Nephron progenitor cell (in vitro differentiated cells): ENCODE measurements at regions not wholly inside any gene's neighbourhood (a gene's known extent, or its start where the extent isn't known, plus 50 kb on each side); places are given as distances from the start of the nearest gene placed in this dataset.

Source experiments
- DNase-seq: peaks from one replicate; pipeline ENCODE4 v3.0.0; 2021
- H3K27ac Mint-ChIP-seq: 2 replicates; pipeline ENCODE4 v1.8.0; 2021; ENCODE audit warnings: mild to moderate bottlenecking, moderate library complexity, mixed read lengths
- H3K27me3 Mint-ChIP-seq: 2 replicates; pipeline ENCODE4 v1.8.0; 2021; ENCODE audit warnings: mild to moderate bottlenecking, low read depth, mixed read lengths; ENCODE audit not compliant: poor library complexity
- H3K36me3 Mint-ChIP-seq: 2 replicates; pipeline ENCODE4 v1.8.0; 2021; ENCODE audit warnings: low read depth, mixed read lengths
- H3K4me1 Mint-ChIP-seq: 2 replicates; pipeline ENCODE4 v1.8.0; 2021; ENCODE audit warnings: mixed read lengths
- H3K4me3 Mint-ChIP-seq: 2 replicates; pipeline ENCODE4 v1.8.0; 2021; ENCODE audit warnings: mild to moderate bottlenecking, moderate library complexity, mixed read lengths
- H3K9me3 Mint-ChIP-seq: 2 replicates; pipeline ENCODE4 v1.8.0; 2021; ENCODE audit warnings: mild to moderate bottlenecking, moderate library complexity, mixed read lengths
- TF ChIP-seq, protein P1 (sequence below): fragments of 200-600 bp; sonication (generic); IDR thresholded peaks from 2 replicates; pipeline ENCODE4 v1.5.0; 2021; ENCODE audit warnings: antibody characterized with exemption

DNA sequence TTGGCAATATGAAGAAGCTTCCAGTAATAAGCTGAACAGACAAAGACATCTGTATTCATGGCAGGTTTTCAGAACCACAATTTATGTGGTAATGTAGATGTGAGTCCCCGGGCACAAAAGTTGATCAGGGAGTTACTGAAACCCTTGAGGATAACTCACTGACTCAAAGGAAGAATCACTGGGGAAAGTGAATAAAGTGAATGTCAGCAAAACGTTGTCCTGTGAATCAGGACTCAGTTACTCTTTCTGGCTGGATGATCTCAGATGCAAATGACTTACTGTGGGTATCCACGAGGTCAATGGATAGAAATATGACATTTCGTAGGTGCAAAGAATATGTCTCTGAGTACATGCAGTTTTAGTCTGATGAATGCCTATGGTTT, 172.8 kb upstream of the CTBP2 start:
- TF ChIP-seq, protein P1, sequence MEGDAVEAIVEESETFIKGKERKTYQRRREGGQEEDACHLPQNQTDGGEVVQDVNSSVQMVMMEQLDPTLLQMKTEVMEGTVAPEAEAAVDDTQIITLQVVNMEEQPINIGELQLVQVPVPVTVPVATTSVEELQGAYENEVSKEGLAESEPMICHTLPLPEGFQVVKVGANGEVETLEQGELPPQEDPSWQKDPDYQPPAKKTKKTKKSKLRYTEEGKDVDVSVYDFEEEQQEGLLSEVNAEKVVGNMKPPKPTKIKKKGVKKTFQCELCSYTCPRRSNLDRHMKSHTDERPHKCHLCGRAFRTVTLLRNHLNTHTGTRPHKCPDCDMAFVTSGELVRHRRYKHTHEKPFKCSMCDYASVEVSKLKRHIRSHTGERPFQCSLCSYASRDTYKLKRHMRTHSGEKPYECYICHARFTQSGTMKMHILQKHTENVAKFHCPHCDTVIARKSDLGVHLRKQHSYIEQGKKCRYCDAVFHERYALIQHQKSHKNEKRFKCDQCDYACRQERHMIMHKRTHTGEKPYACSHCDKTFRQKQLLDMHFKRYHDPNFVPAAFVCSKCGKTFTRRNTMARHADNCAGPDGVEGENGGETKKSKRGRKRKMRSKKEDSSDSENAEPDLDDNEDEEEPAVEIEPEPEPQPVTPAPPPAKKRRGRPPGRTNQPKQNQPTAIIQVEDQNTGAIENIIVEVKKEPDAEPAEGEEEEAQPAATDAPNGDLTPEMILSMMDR: no peak
- Mint-ChIP-seq H3K27ac (no peak overlapping the region), H3K4me3 (no peak overlapping the region), H3K36me3 (no peaks in the 10 kb centered on the region), H3K4me1 (no peaks in the 10 kb centered on the region), H3K27me3 (peaks cover 17% of the 10 kb centered on the region), H3K9me3 (peaks cover 4% of the 10 kb centered on the region)
- DNase-seq: no peak

DNA sequence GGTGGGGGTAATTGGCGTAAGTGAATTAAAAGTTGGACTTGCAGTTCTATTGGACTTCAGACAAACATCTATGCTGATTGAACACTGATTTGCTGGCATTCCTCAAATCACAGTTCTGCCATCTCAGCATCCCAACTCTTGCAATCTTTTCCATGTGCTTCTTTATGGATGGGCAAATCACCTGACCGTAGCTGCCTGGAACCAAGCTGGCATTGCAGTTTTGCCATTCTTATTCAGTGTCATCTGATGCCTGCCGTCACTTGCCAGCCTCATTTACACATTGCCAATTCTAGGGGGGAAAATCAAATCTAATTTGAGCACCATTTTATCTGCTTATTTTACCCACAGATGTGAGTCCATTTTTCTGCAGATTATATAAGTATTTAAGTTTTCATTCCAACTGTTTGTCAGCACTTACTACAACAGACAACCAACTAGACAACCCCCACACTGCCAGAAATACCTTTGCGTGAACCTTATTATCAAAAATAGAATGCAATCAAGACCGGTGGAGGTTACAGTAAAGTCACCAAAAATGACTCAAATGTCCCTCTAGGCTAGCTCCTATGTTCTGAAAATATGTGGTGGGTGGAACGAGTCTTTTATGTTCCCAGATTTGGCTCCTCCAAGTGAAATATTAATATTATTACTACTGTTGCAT, 172.3 kb upstream of the CTBP2 start:
- DNase-seq: no peak
- Mint-ChIP-seq H3K4me1 (no peaks in the 10 kb centered on the region), H3K27me3 (peaks cover 17% of the 10 kb centered on the region), H3K27ac (no peak overlapping the region), H3K36me3 (no peaks in the 10 kb centered on the region), H3K4me3 (no peak overlapping the region), H3K9me3 (peaks cover 7% of the 10 kb centered on the region)
- TF ChIP-seq, protein P1: no peak

DNA sequence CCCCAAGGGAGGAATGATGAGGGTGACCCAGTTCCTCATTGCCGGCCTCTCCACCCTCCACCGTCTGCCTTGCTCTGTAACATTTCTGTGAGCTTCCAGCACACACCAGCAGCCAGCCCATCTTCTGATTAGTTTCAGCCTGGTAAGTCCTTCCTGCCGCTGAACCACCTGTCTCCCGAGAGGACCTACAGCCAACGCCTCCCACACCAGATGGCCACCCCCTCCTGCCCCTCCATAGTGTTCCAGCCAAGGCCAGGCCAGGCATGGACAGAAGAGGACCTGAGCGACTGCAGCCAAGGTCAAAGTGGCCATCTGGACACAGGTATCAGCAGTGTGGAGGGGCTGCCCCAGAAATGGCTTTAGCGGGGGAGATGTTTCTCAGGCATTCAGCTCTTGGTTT, 170.7 kb upstream of the CTBP2 start:
- Mint-ChIP-seq H3K36me3 (no peaks in the 10 kb centered on the region), H3K4me1 (no peaks in the 10 kb centered on the region), H3K27ac (no peak overlapping the region), H3K4me3 (no peak overlapping the region), H3K9me3 (peaks cover 7% of the 10 kb centered on the region), H3K27me3 (peaks cover 25% of the 10 kb centered on the region)
- DNase-seq: no peak
- TF ChIP-seq, protein P1: no peak

DNA sequence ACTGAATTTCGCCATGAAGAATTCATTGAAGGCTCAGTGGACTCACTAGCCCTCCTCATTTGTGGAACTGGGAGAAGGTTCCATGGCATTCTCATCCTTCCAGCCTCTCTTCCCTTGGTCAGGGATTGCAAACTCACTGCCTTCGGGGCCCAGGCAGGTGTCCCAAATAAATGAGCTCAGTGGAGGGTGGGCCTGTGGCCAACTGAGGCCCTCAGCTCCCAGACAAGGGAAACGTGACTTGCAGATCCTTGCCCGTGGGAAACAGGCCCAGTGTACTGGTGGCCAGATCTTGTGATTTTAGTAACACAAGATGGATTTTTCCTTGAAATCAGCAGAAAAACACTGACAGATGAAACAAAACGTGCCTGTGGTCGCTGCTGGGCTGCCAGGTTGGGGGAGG, 168.7 kb upstream of the CTBP2 start:
- Mint-ChIP-seq H3K4me3 (no peak overlapping the region), H3K27ac (no peak overlapping the region), H3K4me1 (no peaks in the 10 kb centered on the region), H3K9me3 (peaks cover 7% of the 10 kb centered on the region), H3K36me3 (no peaks in the 10 kb centered on the region), H3K27me3 (peaks cover 28% of the 10 kb centered on the region)
- no peak for DNase-seq
- TF ChIP-seq, protein P1: no peak

DNA sequence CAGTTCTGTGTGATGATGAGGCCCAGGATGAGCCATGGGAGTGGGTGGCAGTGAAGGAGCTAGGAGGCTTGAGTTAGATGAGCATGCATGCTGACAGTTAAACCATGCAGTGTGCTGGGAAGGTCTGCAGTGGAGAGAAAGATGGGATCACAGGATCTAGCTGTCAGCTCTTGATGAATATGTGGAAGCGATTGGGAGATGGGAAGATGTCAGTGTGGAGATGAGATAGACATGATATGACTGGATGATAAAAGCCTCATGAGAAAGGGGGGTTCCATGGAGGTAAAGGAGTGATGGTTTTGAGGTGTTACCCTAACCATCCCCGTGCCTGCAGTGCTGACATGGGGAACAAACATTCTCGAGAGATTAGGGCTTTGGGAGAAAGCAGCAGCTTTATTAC, 165.0 kb upstream of the CTBP2 start:
- no peaks in the 10 kb centered on the region for H3K36me3 Mint-ChIP-seq
- peaks cover 18% of the 10 kb centered on the region for H3K27me3 Mint-ChIP-seq
- TF ChIP-seq, protein P1: no peak
- H3K9me3 Mint-ChIP-seq: peaks cover 7% of the 10 kb centered on the region
- no peak overlapping the region for H3K4me3 Mint-ChIP-seq
- H3K4me1 Mint-ChIP-seq: no peaks in the 10 kb centered on the region
- no peak for DNase-seq
- no peak overlapping the region for H3K27ac Mint-ChIP-seq

- H3K4me1 Mint-ChIP-seq: peaks cover 12% of the 10 kb centered on the region
- peaks cover 17% of the 10 kb centered on the region for H3K9me3 Mint-ChIP-seq
- H3K4me3 Mint-ChIP-seq: no peak overlapping the region
- TF ChIP-seq, protein P1: no peak
- H3K36me3 Mint-ChIP-seq: no peaks in the 10 kb centered on the region
- no peak overlapping the region for H3K27ac Mint-ChIP-seq
- H3K27me3 Mint-ChIP-seq: peaks cover 2% of the 10 kb centered on the region
- no peak for DNase-seq
Measured at GRCh38 chr10:125316436-125316835, 156.1 kb upstream of the CTBP2 start.
